CD4-positive, alpha-beta T cell treated with Interleukin-4 for 1 hour (primary cell): ENCODE measurements at regions not wholly inside any gene's neighbourhood (a gene's known extent, or its start where the extent isn't known, plus 50 kb on each side); places are given as distances from the start of the nearest gene placed in this dataset.

Experiments
- DNase-seq, 2 donors: peaks; one replicate each; pipeline ENCODE4 v3.0.0-alpha.2; 2020 to 2022

DNA sequence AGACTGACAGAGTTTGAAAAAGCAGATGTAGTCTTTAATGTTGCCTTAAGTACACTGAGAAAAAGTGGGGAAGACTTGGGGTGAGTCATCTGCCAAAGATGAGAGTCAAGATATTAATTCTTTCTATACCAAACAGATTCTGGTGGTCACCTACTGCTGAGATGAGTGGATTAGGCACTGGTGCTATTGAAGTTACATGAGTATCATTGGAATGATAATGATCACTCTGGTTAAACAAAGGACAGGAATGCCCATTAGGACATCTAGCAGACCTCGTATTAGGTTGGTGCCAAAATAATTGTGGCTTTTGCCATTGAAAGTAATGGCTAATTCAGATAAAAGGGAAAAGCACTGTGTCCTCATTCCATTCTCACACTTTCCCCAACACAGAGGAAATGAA is 1588.9 kb downstream of the KCNT2 start:
- DNase-seq = no peak

- DNase-seq = no peak
These were observed 1595.2 kb downstream of the KCNT2 start for GRCh38 chr1:195012995-195013394.

DNA sequence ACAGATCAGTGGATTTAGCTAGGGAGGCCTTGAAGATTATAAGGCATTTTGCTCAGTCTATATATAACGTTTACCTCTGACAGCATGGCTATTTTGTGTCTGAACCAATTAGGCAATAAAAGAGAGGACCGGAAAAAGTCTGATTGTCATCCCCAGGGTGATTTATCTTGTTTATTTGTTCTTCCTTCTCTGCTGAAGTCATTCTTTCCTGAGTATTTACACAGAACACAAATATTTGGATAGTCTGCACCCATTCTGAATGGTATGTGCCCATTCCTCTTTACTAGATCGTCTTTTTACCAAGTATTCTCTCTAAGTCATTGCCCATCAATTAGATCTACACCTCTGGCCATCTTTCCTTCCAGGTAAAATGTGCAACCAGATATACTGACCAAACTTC is 1602.9 kb downstream of the KCNT2 start:
- no peak for DNase-seq

GRCh38 chr1:194990483-194990882 is 1617.8 kb downstream of the KCNT2 start:
- no peak for DNase-seq

- DNase-seq = no peak
These were observed 1632.3 kb downstream of the KCNT2 start for GRCh38 chr1:194975913-194976312.

GRCh38 chr1:194968916-194969315 is 1639.3 kb downstream of the KCNT2 start:
- no peak for DNase-seq

- DNase-seq = no peak
These were observed 1648.4 kb downstream of the KCNT2 start for GRCh38 chr1:194959795-194960194.

DNA sequence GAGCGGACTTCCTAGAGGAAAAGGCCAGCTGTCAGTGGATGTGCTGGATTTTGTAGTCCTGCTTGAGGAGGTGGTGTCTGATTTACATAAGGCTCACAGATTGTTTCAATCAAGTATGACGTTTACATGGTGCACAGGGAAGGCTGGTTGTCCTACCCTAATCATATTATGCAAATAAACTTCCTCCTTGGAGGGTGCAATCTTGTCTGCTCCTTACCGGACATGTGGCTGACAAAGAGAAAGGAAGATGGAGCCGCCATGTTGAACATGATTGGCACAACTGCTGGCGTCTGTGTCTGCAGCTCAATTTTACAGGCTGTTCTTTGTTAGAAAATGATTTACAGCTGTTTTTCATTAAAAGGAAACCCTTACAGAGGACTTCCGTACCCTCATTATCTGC is 1656.1 kb downstream of the KCNT2 start:
- no peak for DNase-seq

GRCh38 chr1:194950584-194950983 is 1657.7 kb downstream of the KCNT2 start:
- no peak for DNase-seq

DNA sequence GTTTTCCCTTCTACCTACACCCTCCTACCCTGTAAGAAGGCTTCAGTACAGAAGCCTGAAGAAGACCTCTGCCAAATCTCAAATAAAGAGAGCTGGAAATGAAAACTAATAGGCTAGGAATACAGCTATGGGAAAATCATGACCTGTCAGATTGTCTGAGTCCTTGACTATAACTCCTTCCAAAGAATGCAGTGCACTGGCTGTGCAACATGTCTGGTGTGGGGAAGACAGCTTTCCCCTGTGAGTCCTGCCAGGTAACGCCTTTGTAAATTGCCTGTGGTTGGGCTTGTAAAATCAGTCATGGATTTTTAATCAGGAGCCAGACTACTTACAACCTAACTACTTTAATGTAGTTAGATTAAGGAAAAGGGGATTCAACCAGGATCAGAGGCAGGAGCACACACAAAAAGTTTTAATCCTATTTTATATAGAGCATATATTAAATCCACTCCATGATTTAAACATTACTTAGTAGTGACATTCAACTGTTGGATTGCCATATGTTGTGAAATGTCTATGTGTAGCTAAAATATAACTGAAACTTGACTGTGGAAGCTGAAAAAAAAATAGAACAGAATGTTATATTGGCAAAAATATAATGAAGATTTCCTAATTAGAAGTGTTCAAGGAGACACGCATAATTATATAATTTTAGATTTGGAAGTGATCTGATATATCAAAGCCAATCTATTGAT is 1667.8 kb downstream of the KCNT2 start:
- DNase-seq = no peak

- DNase-seq = no peak
These were observed 1672.4 kb downstream of the KCNT2 start for GRCh38 chr1:194935864-194936263.

GRCh38 chr1:194931166-194931565 is 1677.1 kb downstream of the KCNT2 start:
- no peak for DNase-seq

DNA sequence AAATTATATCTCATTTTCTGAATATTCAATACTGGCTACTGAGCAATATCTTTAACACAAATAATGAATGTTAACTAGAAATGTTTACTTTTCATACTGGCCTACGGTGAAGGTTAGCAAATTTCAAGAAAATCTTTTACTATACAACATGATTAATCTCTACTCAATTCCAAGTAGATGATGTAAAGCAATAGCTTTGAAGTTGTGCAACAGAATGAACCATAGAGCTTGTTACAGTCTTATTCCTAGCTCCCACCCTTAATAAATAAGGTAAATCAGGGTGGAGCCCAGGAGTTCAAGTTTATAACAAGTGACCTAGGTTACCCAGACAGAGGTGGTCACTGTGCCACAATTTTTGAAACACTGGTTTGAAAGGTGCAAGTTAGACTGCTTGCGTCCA is 1678.1 kb downstream of the KCNT2 start:
- DNase-seq = no peak

- DNase-seq = no peak
These were observed 1678.9 kb downstream of the KCNT2 start for GRCh38 chr1:194929357-194929756.

DNA sequence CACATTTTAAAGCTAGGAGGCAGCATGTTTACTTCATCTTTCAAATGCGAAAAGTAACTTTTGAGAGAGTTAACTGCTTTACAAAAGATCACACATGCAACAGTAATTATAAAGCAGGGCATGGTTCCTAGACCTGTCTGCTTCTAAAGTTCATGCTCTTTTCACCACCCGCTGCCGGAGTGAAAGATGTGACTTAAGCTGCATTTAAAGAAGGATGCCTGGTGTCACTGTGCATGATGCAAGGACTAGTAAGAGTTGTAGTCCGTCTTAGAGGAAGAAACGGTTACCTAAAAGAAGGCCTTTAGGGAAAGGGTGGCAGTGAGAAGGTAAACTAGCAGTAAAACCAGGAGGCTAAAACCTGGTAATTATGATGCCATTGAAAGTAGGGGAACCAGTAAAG is 1689.1 kb downstream of the KCNT2 start:
- no peak for DNase-seq

- DNase-seq = no peak
These were observed 1690.5 kb downstream of the KCNT2 start for GRCh38 chr1:194917769-194918168.

- no peak for DNase-seq
These were observed 1699.6 kb downstream of the KCNT2 start for GRCh38 chr1:194908643-194909042.

GRCh38 chr1:194903524-194903923 is 1704.7 kb downstream of the KCNT2 start:
- DNase-seq = no peak

DNA sequence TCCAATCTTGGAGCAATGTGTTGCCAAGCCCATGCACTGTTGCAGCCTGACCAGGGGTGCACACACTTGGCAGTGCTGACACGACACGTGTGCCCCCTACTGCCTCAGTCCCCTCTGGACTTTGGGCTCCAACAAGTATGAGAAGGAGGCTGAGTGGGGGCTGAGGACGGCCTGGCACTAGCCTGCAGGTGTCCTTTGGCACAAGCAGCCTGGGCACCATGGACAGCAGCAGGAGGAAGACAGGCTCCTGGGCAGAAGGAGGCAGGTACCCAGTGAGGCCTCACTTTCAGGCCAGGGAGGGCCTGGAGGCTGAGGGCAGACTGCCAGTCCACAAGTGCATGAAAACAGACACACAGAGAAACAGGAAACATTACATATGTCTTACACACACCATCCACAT is 1702.9 kb upstream of the B3GALT2 start:
- no peak for DNase-seq

DNA sequence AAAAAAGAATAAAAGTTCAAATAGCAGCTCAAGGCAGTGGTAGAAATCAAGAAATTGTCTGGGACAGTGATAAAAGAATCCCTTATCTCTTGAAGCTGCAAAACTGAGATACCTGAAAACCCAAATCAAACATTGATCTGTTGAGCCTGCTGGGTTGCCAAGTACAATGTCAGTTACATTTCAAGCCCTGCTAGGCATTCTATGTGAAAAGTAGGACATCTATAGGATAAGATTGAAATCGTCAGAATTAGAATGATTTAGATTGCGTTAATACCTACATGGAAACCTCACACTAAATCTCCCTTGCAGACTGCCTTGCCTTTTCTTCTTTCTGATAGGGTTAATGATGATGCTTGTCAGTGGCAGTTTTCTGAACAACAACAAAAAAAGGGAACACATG is 1684.4 kb upstream of the B3GALT2 start:
- DNase-seq = no peak

- no peak for DNase-seq
These were observed 1679.7 kb upstream of the B3GALT2 start for GRCh38 chr1:194866153-194866552.

DNA sequence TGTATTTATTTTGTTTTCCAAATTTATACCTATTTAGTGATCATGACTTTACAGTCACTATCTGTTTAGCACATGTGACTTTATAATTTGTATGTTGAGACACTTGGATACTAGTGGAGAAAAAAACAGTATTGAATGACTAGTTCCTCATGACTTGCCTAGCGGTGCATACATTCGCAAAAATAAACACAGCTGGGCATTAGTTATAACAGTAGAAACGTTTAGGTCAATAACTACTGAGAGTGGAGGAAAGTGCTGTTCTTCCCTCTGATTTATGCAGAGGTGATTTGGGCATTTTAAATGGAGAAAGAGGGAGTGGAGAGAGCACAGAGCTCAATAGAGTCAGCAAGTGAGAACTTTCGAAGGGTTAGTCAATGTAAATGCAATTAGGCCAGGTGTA is 1679.0 kb upstream of the B3GALT2 start:
- DNase-seq = no peak

- no peak for DNase-seq
These were observed 1675.7 kb upstream of the B3GALT2 start for GRCh38 chr1:194862129-194862528.

- no peak for DNase-seq
These were observed 1674.1 kb upstream of the B3GALT2 start for GRCh38 chr1:194860248-194861201.
